ENCODE measurements at regions not wholly inside any gene's neighbourhood (a gene's known extent, or its start where the extent isn't known, plus 50 kb on each side); places are given as distances from the start of the nearest gene placed in this dataset.

DNA sequence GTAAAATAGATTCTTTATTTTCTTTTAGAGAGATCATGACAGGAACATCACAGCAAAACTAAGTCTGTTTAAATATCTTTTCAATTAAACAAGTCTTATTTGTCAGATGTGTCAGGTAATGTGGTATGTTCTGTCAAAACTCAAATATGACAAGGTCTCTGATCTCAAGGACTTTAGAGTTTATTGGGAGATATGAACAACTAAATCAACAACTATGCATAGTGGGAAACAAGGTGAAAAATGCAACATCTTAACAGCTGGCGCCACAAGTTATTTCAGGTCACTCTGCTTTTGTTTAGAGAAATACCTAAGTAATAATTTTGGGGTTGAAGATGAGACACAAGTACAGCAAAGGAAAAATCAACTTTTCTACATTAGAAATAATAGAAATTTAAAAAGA is 779.4 kb upstream of the ADGRL4 start:
- TF ChIP-seq, protein P1, sequence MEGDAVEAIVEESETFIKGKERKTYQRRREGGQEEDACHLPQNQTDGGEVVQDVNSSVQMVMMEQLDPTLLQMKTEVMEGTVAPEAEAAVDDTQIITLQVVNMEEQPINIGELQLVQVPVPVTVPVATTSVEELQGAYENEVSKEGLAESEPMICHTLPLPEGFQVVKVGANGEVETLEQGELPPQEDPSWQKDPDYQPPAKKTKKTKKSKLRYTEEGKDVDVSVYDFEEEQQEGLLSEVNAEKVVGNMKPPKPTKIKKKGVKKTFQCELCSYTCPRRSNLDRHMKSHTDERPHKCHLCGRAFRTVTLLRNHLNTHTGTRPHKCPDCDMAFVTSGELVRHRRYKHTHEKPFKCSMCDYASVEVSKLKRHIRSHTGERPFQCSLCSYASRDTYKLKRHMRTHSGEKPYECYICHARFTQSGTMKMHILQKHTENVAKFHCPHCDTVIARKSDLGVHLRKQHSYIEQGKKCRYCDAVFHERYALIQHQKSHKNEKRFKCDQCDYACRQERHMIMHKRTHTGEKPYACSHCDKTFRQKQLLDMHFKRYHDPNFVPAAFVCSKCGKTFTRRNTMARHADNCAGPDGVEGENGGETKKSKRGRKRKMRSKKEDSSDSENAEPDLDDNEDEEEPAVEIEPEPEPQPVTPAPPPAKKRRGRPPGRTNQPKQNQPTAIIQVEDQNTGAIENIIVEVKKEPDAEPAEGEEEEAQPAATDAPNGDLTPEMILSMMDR (conservative IDR thresholded peaks at IDR 0.05; ENCODE audit: low read depth, low read length), result no peak
- no peak for TF ChIP-seq EZH2 (IDR thresholded peaks at IDR 0.05; ENCODE audit: borderline replicate concordance, low read depth, low read length, poor library complexity, severe bottlenecking)
- ChIA-PET POLR2A (ENCODE audit: low non-redundant PET) (no interaction called here), CTCF (no interaction called here)
- H3K36me3 ChIP-seq (ENCODE audit: insufficient read depth, low read length, poor library complexity, severe bottlenecking), result no peaks in the 10 kb centered on the region
- H3K27ac ChIP-seq (ENCODE audit: low read depth, low read length, poor library complexity, severe bottlenecking), result no peak overlapping the region
- H3K9me3 ChIP-seq (ENCODE audit: low read depth, low read length, poor library complexity, severe bottlenecking), result no peaks in the 10 kb centered on the region
- no peaks in the 10 kb centered on the region for H3K4me1 ChIP-seq (ENCODE audit: insufficient read depth, low read length, poor library complexity, severe bottlenecking)
- no peak overlapping the region for H3K4me3 ChIP-seq (ENCODE audit: low read depth, low read length, poor library complexity, severe bottlenecking)
- intact Hi-C loops (cut with micrococcal nuclease; ENCODE audit: unreplicated experiment), result no loop called here
- BruUV-seq (replicated peaks), result no TSS peak
- H3K27me3 ChIP-seq (replicated peaks; ENCODE audit: insufficient read depth, low read depth, low read length, poor library complexity), result no peaks in the 10 kb centered on the region
- no peak for DNase-seq (ENCODE audit: low spot score)

DNA sequence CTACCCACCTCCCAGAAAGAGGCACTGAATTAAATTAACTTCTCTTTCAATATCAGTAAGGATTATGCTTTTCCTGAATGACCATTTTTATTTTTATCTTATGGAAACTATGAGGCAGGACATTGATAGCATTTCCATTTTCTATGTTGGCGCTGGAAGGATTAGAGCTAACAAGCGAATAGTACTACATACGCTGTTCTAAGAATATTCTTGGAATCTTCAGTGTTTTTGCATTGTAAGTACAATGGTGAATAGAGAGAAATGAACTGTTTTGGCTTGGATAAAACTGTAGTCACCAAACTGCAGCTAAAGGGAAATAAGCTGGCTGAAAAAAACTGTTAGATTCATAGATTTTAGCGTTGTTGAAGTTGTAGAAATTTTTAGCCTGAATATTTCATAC is 779.0 kb upstream of the ADGRL4 start:
- Histone ChIP-seq H3K9me3 (ENCODE audit: low read depth, low read length, poor library complexity, severe bottlenecking) (no peaks in the 10 kb centered on the region), H3K27ac (ENCODE audit: low read depth, low read length, poor library complexity, severe bottlenecking) (no peak overlapping the region), H3K4me1 (ENCODE audit: insufficient read depth, low read length, poor library complexity, severe bottlenecking) (no peaks in the 10 kb centered on the region), H3K27me3 (replicated peaks; ENCODE audit: insufficient read depth, low read depth, low read length, poor library complexity) (no peaks in the 10 kb centered on the region), H3K36me3 (ENCODE audit: insufficient read depth, low read length, poor library complexity, severe bottlenecking) (no peaks in the 10 kb centered on the region), H3K4me3 (ENCODE audit: low read depth, low read length, poor library complexity, severe bottlenecking) (no peak overlapping the region)
- ChIA-PET POLR2A (ENCODE audit: low non-redundant PET) (no interaction called here), CTCF (no interaction called here)
- BruUV-seq (replicated peaks), result no TSS peak
- no peak for DNase-seq (ENCODE audit: low spot score)
- TF ChIP-seq, protein P1 (conservative IDR thresholded peaks at IDR 0.05; ENCODE audit: low read depth, low read length), result no peak
- no peak for TF ChIP-seq EZH2 (IDR thresholded peaks at IDR 0.05; ENCODE audit: borderline replicate concordance, low read depth, low read length, poor library complexity, severe bottlenecking)
- intact Hi-C loops (cut with micrococcal nuclease; ENCODE audit: unreplicated experiment), result no loop called here

DNA sequence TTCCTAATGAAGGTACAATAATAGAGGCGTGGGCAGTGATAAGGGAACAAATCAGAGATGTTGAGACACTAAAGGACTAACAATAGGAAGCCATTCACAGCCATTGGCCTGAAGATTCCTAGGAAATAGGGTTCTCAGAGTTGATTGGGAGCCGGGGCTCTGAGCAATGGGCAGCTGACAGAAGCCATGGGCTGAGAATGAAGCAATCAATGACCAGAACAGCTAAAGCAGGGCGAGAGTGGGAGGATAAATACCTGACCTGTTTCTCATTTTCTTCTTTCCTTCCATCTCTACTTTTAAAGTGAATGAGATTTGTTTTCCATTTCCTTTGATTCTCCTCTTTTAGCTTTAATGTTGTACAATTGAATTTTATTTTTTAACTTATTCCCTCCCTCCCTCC is 774.7 kb upstream of the ADGRL4 start:
- no TSS peak for BruUV-seq (replicated peaks)
- no peak for TF ChIP-seq EZH2 (IDR thresholded peaks at IDR 0.05; ENCODE audit: borderline replicate concordance, low read depth, low read length, poor library complexity, severe bottlenecking)
- TF ChIP-seq, protein P1 (conservative IDR thresholded peaks at IDR 0.05; ENCODE audit: low read depth, low read length), result no peak
- H3K4me3 ChIP-seq (ENCODE audit: low read depth, low read length, poor library complexity, severe bottlenecking), result no peak overlapping the region
- DNase-seq (ENCODE audit: low spot score), result no peak
- no peaks in the 10 kb centered on the region for H3K9me3 ChIP-seq (ENCODE audit: low read depth, low read length, poor library complexity, severe bottlenecking)
- intact Hi-C loops (cut with micrococcal nuclease; ENCODE audit: unreplicated experiment), result no loop called here
- ChIA-PET POLR2A (ENCODE audit: low non-redundant PET) (no interaction called here), CTCF (no interaction called here)
- H3K36me3 ChIP-seq (ENCODE audit: insufficient read depth, low read length, poor library complexity, severe bottlenecking), result no peaks in the 10 kb centered on the region
- H3K27me3 ChIP-seq (replicated peaks; ENCODE audit: insufficient read depth, low read depth, low read length, poor library complexity), result no peaks in the 10 kb centered on the region
- no peak overlapping the region for H3K27ac ChIP-seq (ENCODE audit: low read depth, low read length, poor library complexity, severe bottlenecking)
- no peaks in the 10 kb centered on the region for H3K4me1 ChIP-seq (ENCODE audit: insufficient read depth, low read length, poor library complexity, severe bottlenecking)

Data from A673 (cell line).